ENCODE measurements at regions not wholly inside any gene's neighbourhood (a gene's known extent, or its start where the extent isn't known, plus 50 kb on each side); places are given as distances from the start of the nearest gene placed in this dataset.

- H3K4me3 ChIP-seq (ENCODE audit: severe bottlenecking), result no peak overlapping the region
- H3K9me3 ChIP-seq (ENCODE audit: severe bottlenecking), result no peaks in the 10 kb centered on the region
- TF ChIP-seq CTCF (IDR thresholded peaks at IDR 0.05; ENCODE audit: poor library complexity, severe bottlenecking), result no peak
- DNase-seq (ENCODE audit: low spot score) (no peak), ATAC-seq (ENCODE audit: low read depth) (no peak)
- H3K27me3 ChIP-seq (ENCODE audit: insufficient read depth, poor library complexity, severe bottlenecking), result no peaks in the 10 kb centered on the region
- no peaks in the 10 kb centered on the region for H3K4me1 ChIP-seq (ENCODE audit: insufficient read depth, poor library complexity, severe bottlenecking)
- no peaks in the 10 kb centered on the region for H3K36me3 ChIP-seq (ENCODE audit: low read depth)
- H3K27ac ChIP-seq (ENCODE audit: poor library complexity, severe bottlenecking), result no peak overlapping the region
Measured at GRCh38 chrX:23524467-23524866, 142.8 kb upstream of the PRDX4 start.

GRCh38 chrX:23525531-23525930, 141.8 kb upstream of the PRDX4 start:
- Histone ChIP-seq H3K4me1 (ENCODE audit: insufficient read depth, poor library complexity, severe bottlenecking) (no peaks in the 10 kb centered on the region), H3K4me3 (ENCODE audit: severe bottlenecking) (no peak overlapping the region), H3K36me3 (ENCODE audit: low read depth) (no peaks in the 10 kb centered on the region), H3K27ac (ENCODE audit: poor library complexity, severe bottlenecking) (no peak overlapping the region), H3K27me3 (ENCODE audit: insufficient read depth, poor library complexity, severe bottlenecking) (no peaks in the 10 kb centered on the region), H3K9me3 (ENCODE audit: severe bottlenecking) (no peaks in the 10 kb centered on the region)
- ATAC-seq (ENCODE audit: low read depth) (no peak), DNase-seq (ENCODE audit: low spot score) (no peak)
- no peak for TF ChIP-seq CTCF (IDR thresholded peaks at IDR 0.05; ENCODE audit: poor library complexity, severe bottlenecking)

GRCh38 chrX:23540532-23540931, 126.8 kb upstream of the PRDX4 start:
- Histone ChIP-seq H3K27me3 (ENCODE audit: insufficient read depth, poor library complexity, severe bottlenecking) (no peaks in the 10 kb centered on the region), H3K4me1 (ENCODE audit: insufficient read depth, poor library complexity, severe bottlenecking) (no peaks in the 10 kb centered on the region), H3K4me3 (ENCODE audit: severe bottlenecking) (no peak overlapping the region), H3K9me3 (ENCODE audit: severe bottlenecking) (no peaks in the 10 kb centered on the region), H3K36me3 (ENCODE audit: low read depth) (no peaks in the 10 kb centered on the region), H3K27ac (ENCODE audit: poor library complexity, severe bottlenecking) (no peak overlapping the region)
- TF ChIP-seq CTCF (IDR thresholded peaks at IDR 0.05; ENCODE audit: poor library complexity, severe bottlenecking), result no peak
- DNase-seq (ENCODE audit: low spot score) (no peak), ATAC-seq (ENCODE audit: low read depth) (no peak)

GRCh38 chrX:23548164-23548563, 119.1 kb upstream of the PRDX4 start:
- DNase-seq (ENCODE audit: low spot score) (no peak), ATAC-seq (ENCODE audit: low read depth) (peak; percentile 33; the same call in 1 of the 3 replicates)
- no peak for TF ChIP-seq CTCF (IDR thresholded peaks at IDR 0.05; ENCODE audit: poor library complexity, severe bottlenecking)
- no peaks in the 10 kb centered on the region for H3K9me3 ChIP-seq (ENCODE audit: severe bottlenecking)
- H3K27ac ChIP-seq (ENCODE audit: poor library complexity, severe bottlenecking), result no peak overlapping the region
- H3K4me1 ChIP-seq (ENCODE audit: insufficient read depth, poor library complexity, severe bottlenecking), result no peaks in the 10 kb centered on the region
- no peaks in the 10 kb centered on the region for H3K27me3 ChIP-seq (ENCODE audit: insufficient read depth, poor library complexity, severe bottlenecking)
- no peak overlapping the region for H3K4me3 ChIP-seq (ENCODE audit: severe bottlenecking)
- no peaks in the 10 kb centered on the region for H3K36me3 ChIP-seq (ENCODE audit: low read depth)

GRCh38 chrX:23552303-23552702, 115.0 kb upstream of the PRDX4 start:
- Histone ChIP-seq H3K4me3 (ENCODE audit: severe bottlenecking) (no peak overlapping the region), H3K9me3 (ENCODE audit: severe bottlenecking) (no peaks in the 10 kb centered on the region), H3K27ac (ENCODE audit: poor library complexity, severe bottlenecking) (no peak overlapping the region), H3K27me3 (ENCODE audit: insufficient read depth, poor library complexity, severe bottlenecking) (no peaks in the 10 kb centered on the region), H3K36me3 (ENCODE audit: low read depth) (no peaks in the 10 kb centered on the region), H3K4me1 (ENCODE audit: insufficient read depth, poor library complexity, severe bottlenecking) (no peaks in the 10 kb centered on the region)
- no peak for ATAC-seq (ENCODE audit: low read depth)
- DNase-seq (ENCODE audit: low spot score), result no peak
- no peak for TF ChIP-seq CTCF (IDR thresholded peaks at IDR 0.05; ENCODE audit: poor library complexity, severe bottlenecking)

Data from RWPE2 (cell line).